ENCODE measurements at regions not wholly inside any gene's neighbourhood (a gene's known extent, or its start where the extent isn't known, plus 50 kb on each side); places are given as distances from the start of the nearest gene placed in this dataset.

DNA sequence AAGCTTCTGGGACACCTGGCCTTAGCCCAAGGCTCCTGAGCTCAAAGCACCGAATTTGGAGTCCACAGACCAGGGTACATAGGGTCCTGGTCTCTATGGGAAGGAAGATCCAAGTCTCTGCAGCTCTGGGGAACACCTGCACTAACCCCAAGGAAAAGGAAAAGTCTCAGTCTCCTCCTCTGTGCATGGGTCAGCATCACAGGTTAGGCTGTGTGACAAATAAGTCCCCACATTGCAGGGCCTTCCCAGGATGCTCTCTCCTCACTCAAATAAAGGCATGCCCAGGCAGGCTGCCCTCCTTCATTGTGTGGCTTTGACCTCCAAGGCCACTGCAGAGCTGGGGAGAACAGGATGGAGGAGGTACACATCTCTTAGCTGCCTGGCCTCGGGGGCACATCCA, 121.0 kb upstream of the ZMIZ1 start:
- H3K9me3 ChIP-seq (ENCODE audit: low read depth, low read length, poor library complexity, severe bottlenecking) = no peaks in the 10 kb centered on the region
- intact Hi-C loops (cut with micrococcal nuclease; ENCODE audit: unreplicated experiment) = no loop called here
- CTCF ChIA-PET = no interaction called here
- H3K27ac ChIP-seq (ENCODE audit: low read depth, low read length, poor library complexity, severe bottlenecking) = no peak overlapping the region
- BruUV-seq (replicated peaks) = no TSS peak
- TF ChIP-seq EZH2 (IDR thresholded peaks at IDR 0.05; ENCODE audit: borderline replicate concordance, low read depth, low read length, poor library complexity, severe bottlenecking) = no peak
- TF ChIP-seq, protein P1, sequence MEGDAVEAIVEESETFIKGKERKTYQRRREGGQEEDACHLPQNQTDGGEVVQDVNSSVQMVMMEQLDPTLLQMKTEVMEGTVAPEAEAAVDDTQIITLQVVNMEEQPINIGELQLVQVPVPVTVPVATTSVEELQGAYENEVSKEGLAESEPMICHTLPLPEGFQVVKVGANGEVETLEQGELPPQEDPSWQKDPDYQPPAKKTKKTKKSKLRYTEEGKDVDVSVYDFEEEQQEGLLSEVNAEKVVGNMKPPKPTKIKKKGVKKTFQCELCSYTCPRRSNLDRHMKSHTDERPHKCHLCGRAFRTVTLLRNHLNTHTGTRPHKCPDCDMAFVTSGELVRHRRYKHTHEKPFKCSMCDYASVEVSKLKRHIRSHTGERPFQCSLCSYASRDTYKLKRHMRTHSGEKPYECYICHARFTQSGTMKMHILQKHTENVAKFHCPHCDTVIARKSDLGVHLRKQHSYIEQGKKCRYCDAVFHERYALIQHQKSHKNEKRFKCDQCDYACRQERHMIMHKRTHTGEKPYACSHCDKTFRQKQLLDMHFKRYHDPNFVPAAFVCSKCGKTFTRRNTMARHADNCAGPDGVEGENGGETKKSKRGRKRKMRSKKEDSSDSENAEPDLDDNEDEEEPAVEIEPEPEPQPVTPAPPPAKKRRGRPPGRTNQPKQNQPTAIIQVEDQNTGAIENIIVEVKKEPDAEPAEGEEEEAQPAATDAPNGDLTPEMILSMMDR (conservative IDR thresholded peaks at IDR 0.05; ENCODE audit: low read depth, low read length) = no peak
- POLR2A ChIA-PET (ENCODE audit: low non-redundant PET) = no interaction called here
- DNase-seq (ENCODE audit: low spot score) = no peak
- H3K4me1 ChIP-seq (ENCODE audit: insufficient read depth, low read length, poor library complexity, severe bottlenecking) = peaks cover under 1% of the 10 kb centered on the region
- H3K36me3 ChIP-seq (ENCODE audit: insufficient read depth, low read length, poor library complexity, severe bottlenecking) = no peaks in the 10 kb centered on the region
- no peak overlapping the region for H3K4me3 ChIP-seq (ENCODE audit: low read depth, low read length, poor library complexity, severe bottlenecking)
- H3K27me3 ChIP-seq (replicated peaks; ENCODE audit: insufficient read depth, low read depth, low read length, poor library complexity) = no peaks in the 10 kb centered on the region

DNA sequence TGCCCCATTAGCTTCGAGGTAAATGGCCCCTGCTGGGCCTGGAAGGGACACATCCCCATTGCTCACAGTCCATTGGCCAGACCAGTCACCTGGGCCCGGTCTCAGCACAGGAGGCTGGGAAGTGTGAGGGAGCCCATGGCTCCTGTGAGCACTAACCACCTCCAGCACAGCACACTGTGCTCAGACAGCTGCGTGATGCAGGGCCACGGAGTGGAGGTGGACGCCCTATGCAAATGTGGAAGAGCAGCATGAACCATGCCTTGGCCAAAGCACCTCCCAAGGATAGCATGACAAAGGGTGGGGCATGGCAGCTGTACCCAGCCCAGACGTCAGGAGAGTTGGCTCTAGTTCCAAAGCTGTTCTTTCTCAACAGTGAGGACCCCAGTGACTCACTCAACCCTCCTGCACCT, 120.1 kb upstream of the ZMIZ1 start:
- CTCF ChIA-PET = no interaction called here
- no TSS peak for BruUV-seq (replicated peaks)
- no peak for DNase-seq (ENCODE audit: low spot score)

DNA sequence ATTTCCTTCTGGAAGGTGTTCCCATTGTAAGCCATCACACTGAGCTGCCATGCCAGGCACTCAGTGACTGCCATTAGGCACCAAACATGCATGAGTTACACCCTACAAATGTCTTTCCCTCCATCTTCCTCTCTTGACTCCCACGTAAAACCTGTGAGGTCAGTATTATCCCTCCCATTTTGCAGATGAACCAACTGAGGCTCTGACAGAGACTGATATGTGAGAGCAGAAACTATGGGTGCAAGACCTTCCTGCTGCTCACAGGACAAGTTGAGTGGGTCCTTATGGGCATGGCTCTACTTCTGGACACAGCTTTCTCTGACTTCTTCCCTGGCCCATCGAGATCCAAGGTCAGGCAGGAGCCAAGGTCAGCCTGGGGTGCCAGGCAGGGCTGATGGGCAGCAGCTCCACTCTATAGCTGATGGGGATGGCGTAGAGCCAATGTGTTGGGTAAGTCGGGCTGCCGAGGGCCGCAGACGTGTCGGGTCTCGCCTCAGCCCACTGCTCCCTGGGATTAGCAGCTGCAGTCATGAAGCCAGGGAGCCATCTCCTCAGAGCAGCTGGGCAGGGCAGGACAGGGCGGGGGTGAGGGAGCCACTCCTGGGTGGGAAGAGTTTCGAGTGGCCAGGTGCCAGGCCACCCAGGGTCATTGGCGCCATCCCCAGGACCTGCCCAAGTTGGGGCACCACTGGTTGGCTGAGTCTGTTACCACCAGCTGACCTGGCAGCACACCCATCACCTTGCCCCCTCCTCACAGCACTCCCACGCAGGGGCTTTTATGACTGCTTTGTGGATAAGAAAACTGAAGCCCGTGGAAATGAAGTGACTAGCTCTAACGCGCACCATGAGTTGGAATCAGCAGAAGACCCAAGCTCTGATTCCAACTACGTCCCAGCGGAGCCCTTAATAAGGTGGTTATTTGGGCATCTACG, 117.8 kb upstream of the ZMIZ1 start:
- intact Hi-C loops (cut with micrococcal nuclease; ENCODE audit: unreplicated experiment) = no loop called here
- H3K4me3 ChIP-seq (ENCODE audit: low read depth, low read length, poor library complexity, severe bottlenecking) = no peak overlapping the region
- POLR2A ChIA-PET (ENCODE audit: low non-redundant PET) = no interaction called here

More for the DNA sequence above, 120.1 kb upstream of the ZMIZ1 start:
- Histone ChIP-seq H3K4me3 (ENCODE audit: low read depth, low read length, poor library complexity, severe bottlenecking) (no peak overlapping the region), H3K27ac (ENCODE audit: low read depth, low read length, poor library complexity, severe bottlenecking) (no peak overlapping the region), H3K27me3 (replicated peaks; ENCODE audit: insufficient read depth, low read depth, low read length, poor library complexity) (no peaks in the 10 kb centered on the region), H3K36me3 (ENCODE audit: insufficient read depth, low read length, poor library complexity, severe bottlenecking) (no peaks in the 10 kb centered on the region), H3K4me1 (ENCODE audit: insufficient read depth, low read length, poor library complexity, severe bottlenecking) (peaks cover 6% of the 10 kb centered on the region), H3K9me3 (ENCODE audit: low read depth, low read length, poor library complexity, severe bottlenecking) (no peaks in the 10 kb centered on the region)
- intact Hi-C loops (cut with micrococcal nuclease; ENCODE audit: unreplicated experiment) = no loop called here
- no peak for TF ChIP-seq EZH2 (IDR thresholded peaks at IDR 0.05; ENCODE audit: borderline replicate concordance, low read depth, low read length, poor library complexity, severe bottlenecking)
- TF ChIP-seq, protein P1 (conservative IDR thresholded peaks at IDR 0.05; ENCODE audit: low read depth, low read length) = no peak
- POLR2A ChIA-PET (ENCODE audit: low non-redundant PET) = no interaction called here

More for the DNA sequence above, 117.8 kb upstream of the ZMIZ1 start:
- Histone ChIP-seq H3K27me3 (replicated peaks; ENCODE audit: insufficient read depth, low read depth, low read length, poor library complexity) (no peaks in the 10 kb centered on the region), H3K27ac (ENCODE audit: low read depth, low read length, poor library complexity, severe bottlenecking) (no peak overlapping the region), H3K9me3 (ENCODE audit: low read depth, low read length, poor library complexity, severe bottlenecking) (no peaks in the 10 kb centered on the region), H3K4me1 (ENCODE audit: insufficient read depth, low read length, poor library complexity, severe bottlenecking) (peaks cover 6% of the 10 kb centered on the region), H3K36me3 (ENCODE audit: insufficient read depth, low read length, poor library complexity, severe bottlenecking) (no peaks in the 10 kb centered on the region)
- CTCF ChIA-PET = interaction anchor here (0.5 kb wide), 1 partner anchor 98 kb away, joined by 6 read pairs; no protein-coding TSS in a partner anchor
- TF ChIP-seq EZH2 (IDR thresholded peaks at IDR 0.05; ENCODE audit: borderline replicate concordance, low read depth, low read length, poor library complexity, severe bottlenecking) = no peak
- TF ChIP-seq, protein P1 (conservative IDR thresholded peaks at IDR 0.05; ENCODE audit: low read depth, low read length) = no peak
- DNase-seq (ENCODE audit: low spot score) = no peak
- BruUV-seq (replicated peaks) = no TSS peak
